ENCODE measurements at regions not wholly inside any gene's neighbourhood (a gene's known extent, or its start where the extent isn't known, plus 50 kb on each side); places are given as distances from the start of the nearest gene placed in this dataset.

DNA sequence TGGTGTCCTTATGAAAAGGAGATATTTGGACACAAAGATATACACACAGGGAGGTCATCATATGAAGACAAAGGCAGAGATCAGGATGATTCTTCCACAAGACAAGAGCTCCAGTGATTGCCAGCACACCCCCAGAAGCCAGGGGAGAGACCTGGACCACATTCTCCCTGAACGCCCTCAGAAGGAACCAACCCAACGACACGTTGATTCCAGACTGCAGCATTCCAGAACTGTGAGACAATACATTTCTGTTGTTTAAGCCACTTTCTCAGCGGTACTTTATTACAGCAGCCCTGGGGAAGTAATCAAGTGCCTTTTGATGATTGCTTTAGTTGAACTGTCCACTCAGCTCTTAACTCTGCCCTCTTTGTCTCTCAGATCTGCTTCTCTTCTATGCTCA is 285.5 kb upstream of the SMARCA2 start:
- TF ChIP-seq, protein P1, sequence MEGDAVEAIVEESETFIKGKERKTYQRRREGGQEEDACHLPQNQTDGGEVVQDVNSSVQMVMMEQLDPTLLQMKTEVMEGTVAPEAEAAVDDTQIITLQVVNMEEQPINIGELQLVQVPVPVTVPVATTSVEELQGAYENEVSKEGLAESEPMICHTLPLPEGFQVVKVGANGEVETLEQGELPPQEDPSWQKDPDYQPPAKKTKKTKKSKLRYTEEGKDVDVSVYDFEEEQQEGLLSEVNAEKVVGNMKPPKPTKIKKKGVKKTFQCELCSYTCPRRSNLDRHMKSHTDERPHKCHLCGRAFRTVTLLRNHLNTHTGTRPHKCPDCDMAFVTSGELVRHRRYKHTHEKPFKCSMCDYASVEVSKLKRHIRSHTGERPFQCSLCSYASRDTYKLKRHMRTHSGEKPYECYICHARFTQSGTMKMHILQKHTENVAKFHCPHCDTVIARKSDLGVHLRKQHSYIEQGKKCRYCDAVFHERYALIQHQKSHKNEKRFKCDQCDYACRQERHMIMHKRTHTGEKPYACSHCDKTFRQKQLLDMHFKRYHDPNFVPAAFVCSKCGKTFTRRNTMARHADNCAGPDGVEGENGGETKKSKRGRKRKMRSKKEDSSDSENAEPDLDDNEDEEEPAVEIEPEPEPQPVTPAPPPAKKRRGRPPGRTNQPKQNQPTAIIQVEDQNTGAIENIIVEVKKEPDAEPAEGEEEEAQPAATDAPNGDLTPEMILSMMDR (IDR thresholded peaks at IDR 0.05; ENCODE audit: low read depth, low read length, missing control alignments): no peak
- H3K4me3 ChIP-seq (ENCODE audit: low read depth, low read length): no peak overlapping the region
- no peak for DNase-seq (ENCODE audit: low read depth)

- TF ChIP-seq, protein P1 (IDR thresholded peaks at IDR 0.05; ENCODE audit: low read depth, low read length, missing control alignments): peak; percentile 34
- DNase-seq (ENCODE audit: low read depth): no peak
- no peak overlapping the region for H3K4me3 ChIP-seq (ENCODE audit: low read depth, low read length)
These were observed 282.5 kb upstream of the SMARCA2 start for GRCh38 chr9:1732670-1733069.

GRCh38 chr9:1738511-1739100 is 276.5 kb upstream of the SMARCA2 start:
- no peak for DNase-seq (ENCODE audit: low read depth)

GRCh38 chr9:1743121-1743960 is 271.8 kb upstream of the SMARCA2 start:
- TF ChIP-seq, protein P1 (IDR thresholded peaks at IDR 0.05; ENCODE audit: low read depth, low read length, missing control alignments): no peak
- no peak overlapping the region for H3K4me3 ChIP-seq (ENCODE audit: low read depth, low read length)
- no peak for DNase-seq (ENCODE audit: low read depth)

More at GRCh38 chr9:1738511-1739100, 276.5 kb upstream of the SMARCA2 start:
- H3K4me3 ChIP-seq (ENCODE audit: low read depth, low read length): no peak overlapping the region
- TF ChIP-seq, protein P1 (IDR thresholded peaks at IDR 0.05; ENCODE audit: low read depth, low read length, missing control alignments): no peak

DNA sequence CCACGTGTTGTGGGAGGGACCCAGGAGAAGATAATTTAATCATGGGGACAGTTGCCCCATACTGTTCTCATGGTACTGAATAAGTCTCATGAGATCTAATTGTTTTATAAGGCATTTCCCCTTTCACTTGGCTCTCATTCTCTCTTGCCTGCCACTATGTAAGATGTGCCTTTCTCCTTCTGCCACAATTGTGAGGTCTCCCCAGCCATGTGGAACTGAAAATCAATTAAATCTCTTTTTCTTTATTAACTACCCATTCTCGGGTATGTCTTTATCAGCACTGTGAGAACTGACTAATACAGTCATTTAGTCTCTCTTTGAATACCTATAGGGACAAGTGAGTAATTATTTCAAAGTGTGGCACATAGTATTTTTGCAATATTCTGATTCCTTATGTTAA is 269.2 kb upstream of the SMARCA2 start:
- no peak for DNase-seq (ENCODE audit: low read depth)
- no peak overlapping the region for H3K4me3 ChIP-seq (ENCODE audit: low read depth, low read length)
- TF ChIP-seq, protein P1 (IDR thresholded peaks at IDR 0.05; ENCODE audit: low read depth, low read length, missing control alignments): no peak

GRCh38 chr9:1747417-1747967 is 267.7 kb upstream of the SMARCA2 start:
- DNase-seq (ENCODE audit: low read depth): no peak
- H3K4me3 ChIP-seq (ENCODE audit: low read depth, low read length): no peak overlapping the region
- TF ChIP-seq, protein P1 (IDR thresholded peaks at IDR 0.05; ENCODE audit: low read depth, low read length, missing control alignments): no peak

All from GM12864 (cell line).